ENCODE measurements at regions not wholly inside any gene's neighbourhood (a gene's known extent, or its start where the extent isn't known, plus 50 kb on each side); places are given as distances from the start of the nearest gene placed in this dataset.

GRCh38 chr1:170357750-170358149, 174.2 kb upstream of the GORAB start:
- intact Hi-C loops (cut with DNase I): no loop called here
- Histone ChIP-seq H3K27me3 (replicated peaks; ENCODE audit: insufficient read depth) (no peaks in the 10 kb centered on the region), H3K36me3 (no peaks in the 10 kb centered on the region), H3K27ac (no peak overlapping the region), H3K9me3 (no peaks in the 10 kb centered on the region), H3K4me1 (replicated peaks) (no peaks in the 10 kb centered on the region), H3K4me3 (no peak overlapping the region)
- TF ChIP-seq POLR2A (IDR thresholded peaks at IDR 0.05) (no peak), POLR2AphosphoS5 (IDR thresholded peaks at IDR 0.05) (no peak)
- TF ChIP-seq, protein P1, sequence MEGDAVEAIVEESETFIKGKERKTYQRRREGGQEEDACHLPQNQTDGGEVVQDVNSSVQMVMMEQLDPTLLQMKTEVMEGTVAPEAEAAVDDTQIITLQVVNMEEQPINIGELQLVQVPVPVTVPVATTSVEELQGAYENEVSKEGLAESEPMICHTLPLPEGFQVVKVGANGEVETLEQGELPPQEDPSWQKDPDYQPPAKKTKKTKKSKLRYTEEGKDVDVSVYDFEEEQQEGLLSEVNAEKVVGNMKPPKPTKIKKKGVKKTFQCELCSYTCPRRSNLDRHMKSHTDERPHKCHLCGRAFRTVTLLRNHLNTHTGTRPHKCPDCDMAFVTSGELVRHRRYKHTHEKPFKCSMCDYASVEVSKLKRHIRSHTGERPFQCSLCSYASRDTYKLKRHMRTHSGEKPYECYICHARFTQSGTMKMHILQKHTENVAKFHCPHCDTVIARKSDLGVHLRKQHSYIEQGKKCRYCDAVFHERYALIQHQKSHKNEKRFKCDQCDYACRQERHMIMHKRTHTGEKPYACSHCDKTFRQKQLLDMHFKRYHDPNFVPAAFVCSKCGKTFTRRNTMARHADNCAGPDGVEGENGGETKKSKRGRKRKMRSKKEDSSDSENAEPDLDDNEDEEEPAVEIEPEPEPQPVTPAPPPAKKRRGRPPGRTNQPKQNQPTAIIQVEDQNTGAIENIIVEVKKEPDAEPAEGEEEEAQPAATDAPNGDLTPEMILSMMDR (IDR thresholded peaks at IDR 0.05): no peak
- WGBS: 81% methylated on average over 1 of the region's 1 CpG
- no peak for DNase-seq (ENCODE audit: low spot score)

- DNase-seq (ENCODE audit: low spot score): no peak
- intact Hi-C loops (cut with DNase I): no loop called here
- Histone ChIP-seq H3K9me3 (no peaks in the 10 kb centered on the region), H3K4me1 (replicated peaks) (no peaks in the 10 kb centered on the region), H3K27me3 (replicated peaks; ENCODE audit: insufficient read depth) (no peaks in the 10 kb centered on the region), H3K4me3 (no peak overlapping the region), H3K36me3 (no peaks in the 10 kb centered on the region), H3K27ac (no peak overlapping the region)
- TF ChIP-seq, protein P1 (IDR thresholded peaks at IDR 0.05): no peak
- TF ChIP-seq POLR2A (IDR thresholded peaks at IDR 0.05) (no peak), POLR2AphosphoS5 (IDR thresholded peaks at IDR 0.05) (no peak)
- 94% methylated on average over 3 of the region's 3 CpGs for WGBS
Observed at GRCh38 chr1:170360601-170361000, 171.4 kb upstream of the GORAB start.

DNA sequence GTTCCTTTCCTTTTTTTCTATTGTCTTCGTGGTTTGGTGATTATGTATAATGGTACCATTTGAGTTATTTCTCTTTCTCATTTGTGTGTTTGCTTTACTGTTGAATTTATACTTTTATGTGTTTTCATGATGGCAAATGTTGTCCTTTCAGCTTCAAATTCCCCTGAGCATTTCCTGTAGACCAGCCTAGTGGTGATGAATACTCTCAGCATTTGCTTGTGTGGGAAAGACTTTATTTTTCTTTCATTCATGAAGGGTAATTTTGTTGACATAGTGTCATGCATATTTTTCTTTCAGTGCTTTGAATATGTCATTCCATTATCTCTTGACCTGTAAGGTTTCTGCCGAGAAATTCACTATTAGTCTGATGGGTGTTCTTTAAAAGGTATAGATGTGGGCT, 166.6 kb upstream of the GORAB start:
- intact Hi-C loops (cut with DNase I): no loop called here
- WGBS: 33% methylated on average over 2 of the region's 2 CpGs
- no peaks in the 10 kb centered on the region for H3K4me1 ChIP-seq (replicated peaks)
- no peaks in the 10 kb centered on the region for H3K9me3 ChIP-seq
- H3K27ac ChIP-seq: no peak overlapping the region
- no peaks in the 10 kb centered on the region for H3K36me3 ChIP-seq
- H3K27me3 ChIP-seq (replicated peaks; ENCODE audit: insufficient read depth): no peaks in the 10 kb centered on the region
- no peak overlapping the region for H3K4me3 ChIP-seq
- DNase-seq (ENCODE audit: low spot score): no peak
- TF ChIP-seq, protein P1 (IDR thresholded peaks at IDR 0.05): no peak
- TF ChIP-seq POLR2AphosphoS5 (IDR thresholded peaks at IDR 0.05): no peak
- TF ChIP-seq POLR2A (IDR thresholded peaks at IDR 0.05): no peak

DNA sequence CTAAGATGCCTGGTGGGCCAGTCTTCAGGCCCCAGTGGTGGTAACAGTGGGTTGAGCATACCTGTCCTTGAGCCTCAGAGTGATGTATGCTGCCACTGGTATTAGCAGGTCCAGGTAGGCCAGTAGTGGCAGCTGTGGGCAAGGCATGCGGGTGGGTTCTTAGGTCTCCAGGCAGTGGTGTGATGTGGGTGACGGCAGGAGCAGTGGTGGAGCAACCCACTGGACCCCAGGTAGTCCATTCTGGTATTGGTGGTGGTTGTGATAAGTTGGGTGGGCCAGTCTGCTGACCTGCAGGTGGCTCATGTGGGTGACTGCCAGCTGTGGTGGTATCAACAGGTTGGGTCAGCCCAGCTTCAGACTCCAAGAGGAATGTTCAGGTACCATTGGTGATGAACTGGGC, 165.0 kb upstream of the GORAB start:
- H3K36me3 ChIP-seq: no peaks in the 10 kb centered on the region

GRCh38 chr1:170367615-170368014, 164.4 kb upstream of the GORAB start:
- intact Hi-C loops (cut with DNase I): no loop called here
- no peak overlapping the region for H3K27ac ChIP-seq
- DNase-seq (ENCODE audit: low spot score): no peak

More for the DNA sequence above, 165.0 kb upstream of the GORAB start:
- no peak for DNase-seq (ENCODE audit: low spot score)
- TF ChIP-seq POLR2AphosphoS5 (IDR thresholded peaks at IDR 0.05): no peak
- TF ChIP-seq, protein P1 (IDR thresholded peaks at IDR 0.05): no peak
- TF ChIP-seq POLR2A (IDR thresholded peaks at IDR 0.05): no peak
- Histone ChIP-seq H3K27ac (no peak overlapping the region), H3K4me3 (no peak overlapping the region), H3K9me3 (no peaks in the 10 kb centered on the region), H3K4me1 (replicated peaks) (no peaks in the 10 kb centered on the region), H3K27me3 (replicated peaks; ENCODE audit: insufficient read depth) (no peaks in the 10 kb centered on the region)
- intact Hi-C loops (cut with DNase I): no loop called here
- WGBS: 95% methylated on average over 2 of the region's 2 CpGs

More at GRCh38 chr1:170367615-170368014, 164.4 kb upstream of the GORAB start:
- no peaks in the 10 kb centered on the region for H3K4me1 ChIP-seq (replicated peaks)
- H3K9me3 ChIP-seq: no peaks in the 10 kb centered on the region
- H3K36me3 ChIP-seq: no peaks in the 10 kb centered on the region
- H3K27me3 ChIP-seq (replicated peaks; ENCODE audit: insufficient read depth): no peaks in the 10 kb centered on the region
- H3K4me3 ChIP-seq: no peak overlapping the region
- TF ChIP-seq, protein P1 (IDR thresholded peaks at IDR 0.05): no peak
- TF ChIP-seq POLR2AphosphoS5 (IDR thresholded peaks at IDR 0.05) (no peak), POLR2A (IDR thresholded peaks at IDR 0.05) (no peak)
- WGBS: 80% methylated on average over 2 of the region's 3 CpGs
